Chondrocyte (in vitro differentiated cells): ENCODE measurements at regions not wholly inside any gene's neighbourhood (a gene's known extent, or its start where the extent isn't known, plus 50 kb on each side); places are given as distances from the start of the nearest gene placed in this dataset.

Experiments used
- DNase-seq: peaks from one replicate; pipeline ENCODE4 v3.0.0; 2021; ENCODE audit warnings: mixed read lengths, low spot score
- H3K27ac Mint-ChIP-seq: one replicate; pipeline ENCODE4 v1.8.0; 2021; ENCODE audit warnings: mild to moderate bottlenecking, moderate library complexity, mixed read lengths; ENCODE audit not compliant: unreplicated experiment
- H3K27me3 Mint-ChIP-seq: 2 replicates; pipeline ENCODE4 v1.8.0; 2021; ENCODE audit warnings: low read depth, mixed read lengths
- H3K36me3 Mint-ChIP-seq: 2 replicates; pipeline ENCODE4 v1.8.0; 2021; ENCODE audit warnings: low read depth, mixed read lengths
- H3K4me1 Mint-ChIP-seq: 2 replicates; pipeline ENCODE4 v1.8.0; 2021; ENCODE audit warnings: low read depth, mild to moderate bottlenecking, mixed read lengths
- H3K4me3 Mint-ChIP-seq: one replicate; pipeline ENCODE4 v1.8.0; 2021; ENCODE audit warnings: mild to moderate bottlenecking, moderate library complexity, mixed read lengths; ENCODE audit not compliant: unreplicated experiment
- H3K9me3 Mint-ChIP-seq: 2 replicates; pipeline ENCODE4 v1.8.0; 2021; ENCODE audit warnings: low read depth, mixed read lengths
- TF ChIP-seq, protein P1 (sequence below): fragments of 200-600 bp; sonication (generic); IDR thresholded peaks from 2 replicates; pipeline ENCODE4 v1.5.0; 2021; ENCODE audit warnings: antibody characterized with exemption, mild to moderate bottlenecking, moderate library complexity

DNA sequence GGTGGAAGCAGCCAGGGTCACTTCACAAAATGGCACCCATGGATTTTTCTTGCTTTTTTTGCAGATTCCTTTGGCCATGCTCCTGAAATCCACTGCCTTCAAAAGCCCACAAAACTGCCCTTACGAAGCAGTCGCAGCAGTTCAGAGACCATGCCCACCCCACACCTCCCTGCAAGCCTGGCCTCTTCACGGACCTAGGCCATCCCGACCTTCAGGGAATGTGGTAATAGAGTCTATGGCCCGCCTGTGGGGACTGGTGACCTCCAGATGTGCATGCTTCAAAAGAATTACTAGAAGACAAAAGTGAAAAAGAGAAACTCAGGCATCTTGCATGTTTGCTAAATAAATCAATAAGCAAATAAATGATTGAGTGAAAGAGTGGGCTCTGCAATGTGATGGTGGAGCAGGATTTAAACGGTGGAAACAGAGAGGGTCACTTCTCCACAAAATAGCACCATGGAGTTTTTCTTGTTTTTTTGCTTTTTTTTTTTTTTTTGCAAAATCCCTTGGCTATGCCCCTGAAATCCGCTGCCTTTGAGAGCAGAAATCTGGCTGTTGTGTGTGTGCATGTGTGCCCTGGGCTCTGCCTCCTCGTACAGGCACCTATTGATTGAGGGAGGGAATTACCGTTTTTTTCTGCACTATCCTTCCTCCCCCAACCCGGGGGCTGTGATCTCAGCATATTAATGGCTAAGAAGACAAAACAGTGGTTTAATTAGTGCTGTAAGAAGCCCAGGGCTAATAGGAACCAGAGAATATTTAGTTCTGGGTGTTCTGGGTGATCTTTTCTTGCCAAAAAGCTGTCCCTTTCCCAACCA, 107.4 kb downstream of the PXDC1 start:
- Mint-ChIP-seq H3K27me3 (peaks cover 1% of the 10 kb centered on the region), H3K27ac (no peak overlapping the region), H3K36me3 (peaks cover 2% of the 10 kb centered on the region), H3K9me3 (peaks cover 2% of the 10 kb centered on the region), H3K4me1 (no peaks in the 10 kb centered on the region), H3K4me3 (no peak overlapping the region)
- TF ChIP-seq, protein P1, sequence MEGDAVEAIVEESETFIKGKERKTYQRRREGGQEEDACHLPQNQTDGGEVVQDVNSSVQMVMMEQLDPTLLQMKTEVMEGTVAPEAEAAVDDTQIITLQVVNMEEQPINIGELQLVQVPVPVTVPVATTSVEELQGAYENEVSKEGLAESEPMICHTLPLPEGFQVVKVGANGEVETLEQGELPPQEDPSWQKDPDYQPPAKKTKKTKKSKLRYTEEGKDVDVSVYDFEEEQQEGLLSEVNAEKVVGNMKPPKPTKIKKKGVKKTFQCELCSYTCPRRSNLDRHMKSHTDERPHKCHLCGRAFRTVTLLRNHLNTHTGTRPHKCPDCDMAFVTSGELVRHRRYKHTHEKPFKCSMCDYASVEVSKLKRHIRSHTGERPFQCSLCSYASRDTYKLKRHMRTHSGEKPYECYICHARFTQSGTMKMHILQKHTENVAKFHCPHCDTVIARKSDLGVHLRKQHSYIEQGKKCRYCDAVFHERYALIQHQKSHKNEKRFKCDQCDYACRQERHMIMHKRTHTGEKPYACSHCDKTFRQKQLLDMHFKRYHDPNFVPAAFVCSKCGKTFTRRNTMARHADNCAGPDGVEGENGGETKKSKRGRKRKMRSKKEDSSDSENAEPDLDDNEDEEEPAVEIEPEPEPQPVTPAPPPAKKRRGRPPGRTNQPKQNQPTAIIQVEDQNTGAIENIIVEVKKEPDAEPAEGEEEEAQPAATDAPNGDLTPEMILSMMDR: no peak
- DNase-seq: no peak

DNA sequence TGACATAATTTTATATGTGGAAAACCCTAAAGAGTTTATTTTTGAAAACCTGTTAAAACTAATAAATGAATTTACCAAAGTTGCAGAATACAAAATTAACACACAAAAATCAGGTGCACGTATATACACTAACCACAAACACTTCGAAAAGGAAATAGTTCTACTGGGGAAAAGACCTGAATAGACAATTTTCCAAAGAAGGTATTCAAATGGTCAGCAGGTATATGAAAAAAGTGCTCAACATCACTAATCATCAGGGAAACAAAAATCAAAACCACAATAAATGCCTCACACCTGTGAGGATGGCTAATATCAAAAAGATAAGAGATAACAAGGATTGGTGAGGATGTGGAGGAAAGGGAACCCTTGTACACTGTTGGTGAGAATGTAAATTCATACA, 110.6 kb downstream of the PXDC1 start:
- no peak for DNase-seq
- peaks cover 2% of the 10 kb centered on the region for H3K36me3 Mint-ChIP-seq
- TF ChIP-seq, protein P1: no peak
- H3K27me3 Mint-ChIP-seq: peaks cover 1% of the 10 kb centered on the region
- no peak overlapping the region for H3K4me3 Mint-ChIP-seq
- H3K9me3 Mint-ChIP-seq: peaks cover 9% of the 10 kb centered on the region
- no peaks in the 10 kb centered on the region for H3K4me1 Mint-ChIP-seq
- no peak overlapping the region for H3K27ac Mint-ChIP-seq

DNA sequence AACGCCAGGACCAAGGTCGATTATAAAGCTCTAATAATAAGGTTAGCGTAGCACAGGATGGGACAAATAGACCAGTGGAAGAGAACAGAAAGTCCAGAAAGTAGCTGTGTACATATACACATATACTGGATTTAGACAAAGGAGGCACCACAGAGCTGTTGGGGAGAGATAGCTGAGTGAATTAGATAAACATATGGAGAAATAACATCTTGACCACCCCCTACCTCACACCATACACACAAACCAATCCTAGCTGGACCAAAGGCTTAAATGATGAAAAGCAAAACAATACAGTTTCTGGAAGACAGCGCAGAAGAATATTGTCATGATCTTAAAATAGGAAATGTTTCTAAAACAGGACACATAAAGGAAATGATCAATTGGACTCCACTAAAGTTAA, 112.9 kb downstream of the PXDC1 start:
- Mint-ChIP-seq H3K4me3 (no peak overlapping the region), H3K36me3 (no peaks in the 10 kb centered on the region), H3K4me1 (no peaks in the 10 kb centered on the region), H3K27ac (no peak overlapping the region), H3K27me3 (no peaks in the 10 kb centered on the region), H3K9me3 (peaks cover 9% of the 10 kb centered on the region)
- DNase-seq: no peak
- TF ChIP-seq, protein P1: no peak

DNA sequence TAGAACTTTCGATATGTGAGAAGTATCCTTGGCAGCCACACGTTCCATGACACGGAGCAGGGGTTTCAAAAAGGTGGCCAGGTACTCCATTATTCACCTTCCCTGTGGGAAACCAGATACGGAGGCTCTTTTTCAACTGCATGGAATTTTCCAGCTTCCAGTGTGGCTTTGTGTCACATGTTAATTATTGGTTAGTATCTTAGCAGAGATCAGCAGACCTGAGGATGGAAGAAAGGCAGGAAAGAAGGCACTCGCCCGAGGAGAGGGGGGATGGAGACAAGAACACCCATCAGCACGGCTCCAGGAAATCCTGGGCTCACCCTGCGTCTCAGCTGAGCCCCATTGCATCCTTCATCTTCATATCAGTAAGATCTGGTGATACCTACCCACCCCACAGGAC, 115.5 kb downstream of the PXDC1 start:
- H3K9me3 Mint-ChIP-seq: peaks cover 9% of the 10 kb centered on the region

DNA sequence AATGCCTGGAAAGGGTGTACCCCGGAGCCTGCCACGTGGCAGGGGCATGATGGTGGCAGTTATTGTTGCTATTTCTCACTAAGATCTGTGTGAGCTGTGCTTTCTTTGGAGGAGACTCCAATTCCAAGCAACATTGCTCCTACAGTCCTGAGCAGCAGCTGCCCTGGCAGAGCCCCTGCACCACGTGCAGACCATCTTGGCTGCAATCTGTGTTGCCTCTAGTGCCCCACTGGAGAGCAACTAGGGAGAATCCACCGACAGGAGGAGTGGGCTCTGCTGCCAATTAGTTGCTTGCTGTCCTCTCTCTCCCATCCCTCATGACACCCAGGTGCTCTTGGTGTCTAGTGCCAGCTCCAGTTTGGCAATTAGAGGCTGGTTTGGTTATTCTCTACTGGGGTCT, 116.0 kb downstream of the PXDC1 start:
- H3K9me3 Mint-ChIP-seq: peaks cover 9% of the 10 kb centered on the region
- no peaks in the 10 kb centered on the region for H3K36me3 Mint-ChIP-seq
- TF ChIP-seq, protein P1: no peak
- H3K27ac Mint-ChIP-seq: no peak overlapping the region
- peaks cover 10% of the 10 kb centered on the region for H3K4me1 Mint-ChIP-seq
- H3K4me3 Mint-ChIP-seq: no peak overlapping the region
- no peaks in the 10 kb centered on the region for H3K27me3 Mint-ChIP-seq
- no peak for DNase-seq

More for the DNA sequence above, 115.5 kb downstream of the PXDC1 start:
- Mint-ChIP-seq H3K27me3 (no peaks in the 10 kb centered on the region), H3K4me3 (no peak overlapping the region), H3K27ac (no peak overlapping the region), H3K36me3 (no peaks in the 10 kb centered on the region), H3K4me1 (peaks cover 10% of the 10 kb centered on the region)
- TF ChIP-seq, protein P1: no peak
- no peak for DNase-seq
